Stimulated activated naive CD4-positive, alpha-beta T cell (primary cell): ENCODE measurements at regions not wholly inside any gene's neighbourhood (a gene's known extent, or its start where the extent isn't known, plus 50 kb on each side); places are given as distances from the start of the nearest gene placed in this dataset.

Source experiments
- DNase-seq, 6 experiments: peaks; one replicate each; lab custom pipeline; 2025; lab: John Stamatoyannopoulos, UW

DNA sequence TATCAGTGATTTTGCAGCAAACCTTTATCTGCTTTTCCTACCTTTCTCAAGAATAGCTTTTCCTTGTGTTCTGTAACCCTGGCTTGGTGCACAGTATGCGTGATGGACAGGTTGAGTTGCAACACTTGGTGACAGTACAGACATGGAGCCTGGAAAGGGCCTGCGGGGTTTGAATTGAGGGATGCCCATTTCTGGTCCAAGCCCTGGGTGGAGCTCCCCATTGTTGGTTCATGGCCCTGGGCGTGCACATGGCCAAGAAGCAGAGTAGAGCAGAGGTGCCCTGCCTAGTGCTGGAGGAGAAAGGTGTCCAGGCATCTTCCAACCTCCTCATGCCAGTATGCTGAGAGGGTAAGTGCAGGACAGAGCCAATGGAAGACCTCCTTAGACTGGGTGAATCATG lies 106.6 kb upstream of the MKLN1 start:
- DNase-seq, result no peak

DNA sequence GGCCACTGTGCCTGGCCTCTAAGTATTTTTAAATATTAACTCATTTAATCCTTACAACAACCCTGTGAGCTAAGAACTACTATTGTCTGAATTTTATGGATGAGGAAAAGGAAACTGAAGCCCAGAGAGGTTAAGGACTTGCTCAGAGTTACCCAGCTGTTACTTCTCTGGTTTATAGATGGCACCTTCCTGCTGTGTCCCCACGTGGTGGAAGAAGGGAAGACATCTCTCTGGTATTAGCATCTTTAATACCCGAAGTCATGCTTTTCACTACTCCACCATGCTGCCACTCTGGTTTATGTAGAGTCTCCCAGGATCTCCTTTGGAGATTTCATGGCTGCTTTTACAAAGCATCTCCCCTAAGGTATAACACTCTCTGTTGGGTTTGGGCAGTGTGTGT lies 105.5 kb upstream of the MKLN1 start:
- no peak for DNase-seq

DNA sequence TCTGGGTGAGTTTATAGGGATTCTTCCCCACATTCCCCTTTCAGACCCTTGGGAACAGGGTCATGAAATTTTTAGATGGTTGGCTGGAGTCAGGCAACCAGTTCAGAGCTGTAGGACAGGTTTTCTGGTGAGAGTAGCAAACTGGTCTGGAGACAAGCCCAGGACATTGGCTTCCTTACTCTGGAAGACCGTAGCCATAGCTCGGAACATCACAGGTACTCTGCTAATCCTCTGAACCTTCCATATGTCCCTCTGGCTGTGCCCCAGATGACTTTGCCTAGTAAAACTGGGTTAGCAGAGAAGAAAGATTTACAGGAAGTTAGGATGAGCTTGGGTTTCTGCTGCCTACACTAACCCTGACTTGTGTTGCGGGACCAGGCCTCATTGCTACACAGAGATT lies 104.5 kb upstream of the MKLN1 start:
- DNase-seq, result no peak

- DNase-seq, result no peak
Measured at GRCh38 chr7:131224996-131225395, 102.7 kb upstream of the MKLN1 start.

DNA sequence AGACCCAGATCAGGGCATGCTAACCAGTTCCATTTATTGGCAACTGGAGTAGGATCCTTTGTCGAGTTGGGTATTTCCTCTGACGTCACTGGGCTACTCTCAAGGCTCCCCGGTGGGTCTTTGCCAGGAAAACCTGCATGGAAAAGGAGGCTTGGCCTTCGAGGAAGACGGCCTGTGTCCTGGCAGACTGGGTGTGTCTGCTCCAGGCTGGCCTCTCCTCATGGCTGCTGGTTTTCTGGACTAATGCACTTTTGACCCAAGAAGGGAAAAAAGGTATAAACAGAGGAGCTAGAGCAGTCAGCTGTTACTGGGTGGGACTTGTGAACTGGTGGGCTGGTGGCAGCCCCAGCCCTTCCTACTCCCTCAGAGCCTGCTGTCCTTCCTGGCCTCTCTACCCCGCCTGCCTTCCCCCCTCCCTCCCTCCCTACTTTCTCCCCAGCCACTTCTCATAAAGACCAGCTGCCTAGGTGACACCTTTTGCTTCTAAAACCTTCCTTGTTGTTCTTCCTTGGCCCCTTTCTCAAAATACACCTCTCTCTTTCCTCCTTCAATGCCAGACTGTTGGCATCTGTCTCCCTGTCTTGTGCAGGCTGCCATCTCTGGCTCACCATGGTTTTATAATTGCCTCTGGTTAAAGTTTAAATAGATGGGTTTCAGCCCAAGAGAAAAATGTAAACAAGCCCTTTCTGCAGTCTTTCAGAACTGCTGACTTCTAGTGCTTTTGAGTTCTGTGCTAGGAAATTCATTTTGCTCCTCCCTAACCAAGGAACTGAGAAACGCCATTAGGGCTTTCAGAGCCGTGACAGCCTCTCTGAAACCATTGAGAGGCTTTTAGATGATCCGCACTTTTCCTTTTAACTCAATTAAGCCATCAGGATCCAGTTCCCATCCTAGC lies 101.8 kb upstream of the MKLN1 start:
- DNase-seq, result no peak

DNA sequence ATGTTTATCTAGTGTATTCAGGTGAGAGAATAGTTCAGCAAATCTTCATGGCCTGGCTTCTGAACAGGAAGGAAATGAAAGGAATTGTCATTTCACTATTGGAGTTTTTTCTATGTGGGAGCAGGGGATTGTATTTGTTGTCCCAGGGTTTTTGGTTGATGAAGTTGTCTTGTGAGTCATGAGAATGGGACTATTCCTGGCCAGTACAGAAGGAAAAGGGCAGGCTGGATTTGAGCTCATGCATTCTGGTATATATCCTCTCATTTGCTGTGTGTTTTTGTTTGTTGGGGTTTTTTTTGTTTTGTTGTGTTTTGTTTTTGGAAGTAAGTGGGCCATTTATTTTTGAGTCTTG lies 101.2 kb upstream of the MKLN1 start:
- DNase-seq, result no peak

DNA sequence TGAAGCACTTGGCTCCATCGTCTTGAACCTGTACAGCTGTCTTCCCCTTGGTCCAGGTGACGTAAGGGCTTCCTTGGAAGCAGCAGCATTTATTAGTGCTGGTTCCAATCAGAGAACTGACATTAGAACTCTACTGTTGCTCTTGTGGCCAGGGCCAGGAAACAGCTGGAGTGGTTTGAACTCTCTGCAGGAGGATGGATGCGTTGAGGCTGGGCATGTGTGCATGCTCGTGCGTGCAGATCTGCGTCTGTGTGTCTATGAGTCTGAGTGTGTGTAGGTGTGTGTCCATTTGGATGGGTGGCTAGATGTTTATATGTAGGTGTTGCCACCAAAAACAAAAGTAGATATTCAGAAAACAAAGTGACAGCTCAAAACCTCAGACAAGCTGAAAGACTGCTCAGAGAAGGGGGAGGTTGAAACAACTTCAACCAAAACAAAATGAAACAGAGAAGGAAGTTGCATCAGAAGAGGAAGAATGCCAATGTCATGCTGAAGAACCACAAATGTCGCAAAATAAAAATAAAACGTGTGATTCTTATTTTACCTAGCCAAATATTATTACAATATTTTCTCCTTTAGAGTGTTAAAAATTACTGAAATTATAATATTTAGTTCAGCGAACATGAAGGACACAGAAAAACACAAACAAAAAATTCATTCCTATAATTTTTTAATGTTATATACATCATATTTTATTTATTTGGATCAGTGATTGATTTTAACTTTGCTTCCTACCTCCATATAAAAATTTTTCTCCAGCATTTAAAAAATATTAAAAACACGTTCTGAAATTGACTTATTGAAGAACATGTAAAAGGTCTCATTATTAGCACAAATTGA lies 96.1 kb upstream of the MKLN1 start:
- peak; percentile 15 to 89 (median 56) for DNase-seq

- DNase-seq, result no peak
Measured at GRCh38 chr7:131232768-131233167, 94.9 kb upstream of the MKLN1 start.

DNA sequence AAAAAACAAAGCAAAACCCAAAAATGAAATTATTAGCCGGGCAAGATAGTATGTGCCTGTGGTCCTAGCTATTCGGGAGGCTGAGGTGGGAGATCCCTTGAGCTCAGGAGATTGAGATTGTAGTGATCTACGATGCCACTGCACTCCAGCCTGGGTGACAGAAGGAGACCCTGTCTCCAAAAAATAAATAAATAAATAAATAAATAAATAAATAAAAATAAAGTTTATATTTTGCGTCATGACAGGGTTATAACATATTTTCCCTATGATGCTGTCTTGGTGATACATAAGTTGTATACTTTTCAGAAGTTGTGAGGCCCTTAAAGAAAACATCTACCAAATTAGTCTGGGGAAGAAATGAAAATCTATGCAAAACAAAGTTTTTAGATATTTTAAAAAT lies 94.5 kb upstream of the MKLN1 start:
- DNase-seq, result no peak

GRCh38 chr7:131234719-131235488 lies 92.8 kb upstream of the MKLN1 start:
- DNase-seq, result no peak

DNA sequence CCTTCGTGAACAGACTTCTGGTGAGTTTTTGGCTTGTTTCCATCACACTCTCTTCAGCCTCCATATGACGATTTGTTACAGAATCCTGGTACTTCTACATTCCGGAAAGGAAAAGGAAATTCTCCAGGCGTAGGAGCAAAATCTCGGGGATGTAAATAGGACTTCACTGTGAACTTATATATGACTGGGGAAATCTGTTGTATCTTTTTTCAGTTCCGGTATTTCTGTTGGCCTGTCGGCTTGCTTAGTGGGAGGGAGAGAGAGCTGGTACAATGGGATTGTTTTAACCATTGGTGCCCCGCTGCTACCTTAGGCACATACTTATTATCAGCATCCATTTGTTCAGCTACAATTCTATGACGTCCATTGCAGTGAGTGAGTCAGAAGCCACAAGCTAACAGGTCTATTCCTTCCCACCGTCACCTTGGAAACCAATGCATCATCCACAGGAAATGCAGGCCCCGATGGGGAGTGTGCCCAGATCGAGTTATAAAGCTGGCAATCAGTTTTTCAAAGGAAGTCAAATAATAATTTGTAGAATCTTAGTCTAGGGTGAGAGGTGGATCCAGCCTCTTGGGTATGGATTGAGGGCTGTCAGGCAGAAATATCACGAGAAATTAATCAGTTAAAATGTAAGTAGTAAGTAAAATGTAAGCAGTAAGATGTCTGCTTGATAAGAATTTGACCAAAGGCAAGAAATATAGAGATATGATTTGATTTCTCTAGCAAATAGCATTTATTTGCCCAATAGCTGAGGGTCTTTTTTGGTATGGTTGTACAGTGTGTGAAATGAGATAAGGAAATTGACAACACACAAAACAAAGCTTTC lies 92.0 kb upstream of the MKLN1 start:
- peak; percentile 10 to 68 (median 40) for DNase-seq

- no peak for DNase-seq
Measured at GRCh38 chr7:131236318-131236672, 91.4 kb upstream of the MKLN1 start.

- no peak for DNase-seq
Measured at GRCh38 chr7:131238347-131238931, 89.2 kb upstream of the MKLN1 start.

DNA sequence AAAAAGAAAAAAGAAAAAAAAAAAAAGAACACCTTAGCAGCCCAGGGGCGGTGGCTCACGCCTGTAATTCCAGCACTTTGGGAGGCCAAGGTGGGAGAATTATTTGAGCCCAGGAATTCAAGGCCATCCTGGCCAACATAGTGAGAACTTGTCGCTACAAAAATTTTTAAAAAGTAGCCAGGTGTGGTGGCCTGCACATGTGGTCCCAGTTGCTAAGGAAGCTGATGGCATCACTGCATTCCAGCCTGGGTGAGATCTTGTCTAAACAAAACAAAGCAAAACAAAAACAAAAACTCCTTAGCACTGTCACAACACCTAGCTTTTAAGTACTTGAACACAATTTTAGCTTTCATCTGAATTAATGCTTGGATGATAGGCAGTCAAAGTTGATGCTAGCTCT lies 86.3 kb upstream of the MKLN1 start:
- DNase-seq, result no peak

- no peak for DNase-seq
Measured at GRCh38 chr7:131242123-131242650, 85.5 kb upstream of the MKLN1 start.

DNA sequence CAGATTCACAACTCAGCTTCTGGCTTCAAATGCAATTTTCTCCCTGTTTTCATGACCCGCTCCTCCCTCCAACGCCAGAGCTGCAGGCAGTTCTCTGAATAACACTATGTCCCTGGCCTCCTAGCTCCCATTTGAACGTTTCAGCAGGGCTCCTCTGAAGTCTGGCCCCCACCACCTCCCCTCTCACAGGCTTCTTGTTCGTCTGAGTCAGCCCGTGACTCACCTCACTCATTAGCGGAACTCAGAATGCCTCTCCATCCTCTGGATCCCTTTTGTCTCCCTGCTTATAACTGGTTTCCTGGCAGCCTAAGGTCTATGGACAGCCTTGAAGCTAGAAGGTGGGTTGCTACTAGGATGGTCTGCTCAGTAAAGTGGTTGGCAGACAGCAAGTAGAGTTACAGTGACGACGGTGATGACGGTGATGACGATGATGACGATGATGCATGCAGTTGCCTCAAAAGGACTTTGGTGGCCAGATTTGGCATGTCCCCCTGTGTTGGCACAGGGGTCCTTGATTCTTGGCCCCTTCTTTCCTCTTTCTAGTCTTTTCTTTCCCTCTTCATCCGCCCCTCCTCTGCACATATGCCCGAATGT lies 83.3 kb upstream of the MKLN1 start:
- no peak for DNase-seq

GRCh38 chr7:131249003-131249402 lies 78.7 kb upstream of the MKLN1 start:
- DNase-seq, result no peak

- DNase-seq, result no peak
Measured at GRCh38 chr7:131249483-131249882, 78.2 kb upstream of the MKLN1 start.

- DNase-seq, result no peak
Measured at GRCh38 chr7:131250331-131250730, 77.3 kb upstream of the MKLN1 start.

- DNase-seq, result no peak
Measured at GRCh38 chr7:131251371-131251770, 76.3 kb upstream of the MKLN1 start.

DNA sequence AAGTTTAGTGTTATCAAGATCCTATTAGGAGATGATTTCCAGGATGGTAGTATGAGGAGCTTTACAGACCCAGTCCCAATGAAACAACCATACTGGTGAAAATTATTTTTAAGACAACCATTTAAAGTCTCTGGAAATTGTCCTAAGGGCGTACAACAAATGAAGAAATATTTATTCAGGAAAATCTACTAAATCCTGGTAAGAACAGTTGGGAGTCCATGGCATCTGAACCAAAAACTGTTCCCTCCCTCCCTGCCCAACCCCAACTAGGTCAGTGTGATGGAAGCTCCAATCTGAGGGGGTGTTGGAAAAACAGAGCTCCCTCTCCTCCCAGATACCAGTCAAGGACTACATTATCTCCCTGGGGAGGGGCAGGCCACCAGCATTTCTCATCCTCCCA lies 74.7 kb upstream of the MKLN1 start:
- no peak for DNase-seq
